MCF 10A (cell line): ENCODE measurements at regions not wholly inside any gene's neighbourhood (a gene's known extent, or its start where the extent isn't known, plus 50 kb on each side); places are given as distances from the start of the nearest gene placed in this dataset.

Source experiments
- BruUV-seq: library from RNA; stranded (reverse); fragments of 400-500 nt; replicated peaks from 2 replicates; lab custom pipeline; 2021; lab: Mats Ljungman, UMichigan
- CTCF ChIA-PET: fragments of 300-600 bp; sonication (Branson Sonifier 250); formaldehyde crosslinking; extraction: SDS; loops from one replicate; lab custom pipeline; 2021; ENCODE audit warnings: antibody characterized with exemption, inconsistent platforms; lab: Yijun Ruan, JAX
- POLR2A ChIA-PET: fragments of 300-600, 350-650 bp; sonication (Branson Sonifier 250); formaldehyde crosslinking; extraction: SDS; loops from one replicate; lab custom pipeline; 2020; ENCODE audit warnings: antibody characterized with exemption, inconsistent platforms; lab: Yijun Ruan, JAX
- DNase-seq: peaks from one replicate; pipeline ENCODE4 v3.0.0-alpha.2; 2018; ENCODE audit not compliant: unreplicated experiment
- H3K27ac Mint-ChIP-seq: one replicate; pipeline ENCODE4 v1.8.0; 2022; ENCODE audit warnings: mild to moderate bottlenecking, low read depth, mixed read lengths; ENCODE audit not compliant: unreplicated experiment
- H3K27me3 Mint-ChIP-seq: one replicate; pipeline ENCODE4 v1.8.0; 2022; ENCODE audit warnings: mixed read lengths; ENCODE audit not compliant: insufficient read depth, unreplicated experiment
- H3K36me3 Mint-ChIP-seq: one replicate; pipeline ENCODE4 v1.8.0; 2022; ENCODE audit warnings: mild to moderate bottlenecking, moderate library complexity, mixed read lengths; ENCODE audit not compliant: insufficient read depth, unreplicated experiment
- H3K4me1 Mint-ChIP-seq: one replicate; pipeline ENCODE4 v1.8.0; 2022; ENCODE audit warnings: mixed read lengths; ENCODE audit not compliant: insufficient read depth, unreplicated experiment
- H3K4me3 Mint-ChIP-seq: one replicate; pipeline ENCODE4 v1.8.0; 2022; ENCODE audit warnings: mild to moderate bottlenecking, moderate library complexity, mixed read lengths; ENCODE audit not compliant: unreplicated experiment
- H3K9me3 Mint-ChIP-seq: one replicate; pipeline ENCODE4 v1.8.0; 2022; ENCODE audit warnings: mixed read lengths; ENCODE audit not compliant: unreplicated experiment
- intact Hi-C: fragments of 100-400 bp; cut with micrococcal nuclease; formaldehyde crosslinking; loops from 2 replicates; pipeline ENCODE4 v1.14.1; 2022
- TF ChIP-seq, protein P1 (sequence below): fragments of 200-600 bp; IDR thresholded peaks from one replicate; pipeline ENCODE4 v1.8.0; 2022; ENCODE audit warnings: antibody characterized with exemption, mild to moderate bottlenecking; ENCODE audit not compliant: unreplicated experiment

DNA sequence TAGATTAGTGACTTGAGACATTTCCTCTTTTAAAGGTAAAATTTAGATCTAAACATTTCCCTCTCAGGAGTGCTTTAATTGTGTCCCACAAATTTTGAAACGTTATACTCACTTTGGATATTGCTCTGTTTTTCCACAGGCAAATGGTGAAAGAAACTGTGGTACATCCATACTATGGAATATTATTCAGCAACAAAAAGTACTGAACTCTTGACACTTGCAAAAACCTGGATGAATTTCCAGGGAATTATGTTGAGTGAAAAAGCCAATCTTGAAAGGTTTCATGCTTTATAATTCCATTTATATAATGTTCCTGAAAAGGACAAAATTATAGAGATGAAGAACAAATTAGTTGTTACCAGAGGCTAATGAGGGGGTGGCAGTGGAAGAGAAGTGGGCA is 153.3 kb upstream of the SVIL start:
- DNase-seq = no peak
- Mint-ChIP-seq H3K4me3 (no peak overlapping the region), H3K9me3 (no peaks in the 10 kb centered on the region), H3K36me3 (peaks cover 6% of the 10 kb centered on the region), H3K27me3 (no peaks in the 10 kb centered on the region), H3K27ac (no peak overlapping the region), H3K4me1 (no peaks in the 10 kb centered on the region)
- intact Hi-C loops = no loop called here
- CTCF ChIA-PET = interaction anchor here (0.6 kb wide), 1 partner anchor 11 kb away, joined by 4 read pairs; no protein-coding TSS in a partner anchor
- POLR2A ChIA-PET = no interaction called here
- BruUV-seq = no TSS peak
- TF ChIP-seq, protein P1, sequence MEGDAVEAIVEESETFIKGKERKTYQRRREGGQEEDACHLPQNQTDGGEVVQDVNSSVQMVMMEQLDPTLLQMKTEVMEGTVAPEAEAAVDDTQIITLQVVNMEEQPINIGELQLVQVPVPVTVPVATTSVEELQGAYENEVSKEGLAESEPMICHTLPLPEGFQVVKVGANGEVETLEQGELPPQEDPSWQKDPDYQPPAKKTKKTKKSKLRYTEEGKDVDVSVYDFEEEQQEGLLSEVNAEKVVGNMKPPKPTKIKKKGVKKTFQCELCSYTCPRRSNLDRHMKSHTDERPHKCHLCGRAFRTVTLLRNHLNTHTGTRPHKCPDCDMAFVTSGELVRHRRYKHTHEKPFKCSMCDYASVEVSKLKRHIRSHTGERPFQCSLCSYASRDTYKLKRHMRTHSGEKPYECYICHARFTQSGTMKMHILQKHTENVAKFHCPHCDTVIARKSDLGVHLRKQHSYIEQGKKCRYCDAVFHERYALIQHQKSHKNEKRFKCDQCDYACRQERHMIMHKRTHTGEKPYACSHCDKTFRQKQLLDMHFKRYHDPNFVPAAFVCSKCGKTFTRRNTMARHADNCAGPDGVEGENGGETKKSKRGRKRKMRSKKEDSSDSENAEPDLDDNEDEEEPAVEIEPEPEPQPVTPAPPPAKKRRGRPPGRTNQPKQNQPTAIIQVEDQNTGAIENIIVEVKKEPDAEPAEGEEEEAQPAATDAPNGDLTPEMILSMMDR = no peak

DNA sequence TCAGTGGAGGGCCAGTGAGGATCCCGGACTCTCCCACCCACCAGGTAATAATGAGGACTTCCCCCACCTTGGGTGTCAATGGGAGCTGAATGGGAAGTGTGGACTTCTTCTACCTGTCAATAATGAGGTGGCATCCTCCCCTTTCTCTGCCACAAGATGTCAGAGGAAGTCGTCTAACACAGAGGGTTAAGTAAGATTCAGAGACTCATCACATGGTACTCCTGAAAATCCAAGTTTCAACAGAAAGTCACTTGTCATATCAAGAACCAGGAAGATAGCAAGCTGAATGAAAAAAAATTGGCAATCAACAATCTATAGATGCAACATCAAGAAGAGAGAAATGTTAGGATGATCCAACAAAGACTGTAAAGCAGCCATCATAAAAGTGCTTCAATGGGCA is 150.9 kb upstream of the SVIL start:
- ChIA-PET CTCF (interaction anchor here (0.7 kb wide), 1 partner anchor 78 kb away, joined by 3 read pairs; no protein-coding TSS in a partner anchor), POLR2A (interaction anchor here (1.3 kb wide), 1 partner anchor 26 kb away, joined by 3 read pairs; no protein-coding TSS in a partner anchor)
- no TSS peak for BruUV-seq
- Mint-ChIP-seq H3K9me3 (no peaks in the 10 kb centered on the region), H3K36me3 (peaks cover 6% of the 10 kb centered on the region), H3K27me3 (no peaks in the 10 kb centered on the region), H3K27ac (no peak overlapping the region), H3K4me1 (peaks cover 3% of the 10 kb centered on the region), H3K4me3 (no peak overlapping the region)
- intact Hi-C loops = no loop called here
- TF ChIP-seq, protein P1 = no peak
- no peak for DNase-seq

- BruUV-seq = no TSS peak
- H3K4me1 Mint-ChIP-seq = peaks cover 7% of the 10 kb centered on the region
- peak overlapping the region; percentile 35 for H3K4me3 Mint-ChIP-seq
- ChIA-PET POLR2A (interaction anchor here (0.7 to 1.5 kb wide), 7 partner anchors 19 to 163 kb away, joined by 3 to 8 read pairs (median 4); no protein-coding TSS in a partner anchor), CTCF (interaction anchor here (0.6 kb wide), 1 partner anchor 167 kb away, joined by 3 read pairs; no protein-coding TSS in a partner anchor)
- peak; percentile 99 for DNase-seq
- H3K36me3 Mint-ChIP-seq = peaks cover 6% of the 10 kb centered on the region
- no peaks in the 10 kb centered on the region for H3K27me3 Mint-ChIP-seq
- TF ChIP-seq, protein P1 = no peak
- no peaks in the 10 kb centered on the region for H3K9me3 Mint-ChIP-seq
- intact Hi-C loops = loop anchor here (1.0 kb wide), 1 partner anchor 20 kb away; no protein-coding TSS in a partner anchor
- H3K27ac Mint-ChIP-seq = peak overlapping the region; percentile 85
Measured at GRCh38 chr10:29784175-29784773, 149.5 kb upstream of the SVIL start.

DNA sequence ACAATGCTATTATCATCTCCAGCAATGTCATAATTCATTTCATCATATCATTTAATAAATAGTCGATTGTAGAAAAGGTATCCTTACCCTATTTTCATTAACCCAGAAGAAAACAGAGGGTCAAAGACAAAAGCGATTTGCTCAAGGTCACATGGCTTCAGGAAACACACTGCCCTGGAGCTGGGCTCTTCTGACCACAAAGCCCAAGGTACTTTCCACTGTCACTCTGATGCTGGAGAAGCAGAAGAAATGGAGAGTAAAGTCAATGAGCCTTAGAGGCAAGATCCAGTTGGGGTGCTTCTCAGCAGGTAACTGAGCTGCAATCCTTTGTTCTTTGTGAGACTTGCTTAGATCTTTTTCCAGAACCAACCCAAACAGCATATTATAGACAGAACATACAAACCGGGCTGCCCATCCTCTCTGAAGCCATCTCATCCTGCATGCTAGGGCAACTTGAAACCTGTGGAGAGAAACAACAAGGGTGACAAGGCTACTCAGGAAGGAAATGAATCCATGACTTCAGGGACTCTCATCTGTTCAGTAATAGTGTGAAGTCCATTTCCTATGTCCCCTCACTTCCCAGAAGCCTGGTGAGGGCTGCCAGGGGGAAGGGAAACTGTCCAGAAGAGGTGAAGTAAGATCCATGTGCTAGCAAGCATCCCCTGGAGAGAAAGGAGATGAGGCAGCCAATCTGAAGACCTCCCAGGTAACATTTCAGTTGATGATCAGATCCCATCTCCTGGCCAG is 148.6 kb upstream of the SVIL start:
- H3K4me1 Mint-ChIP-seq = peaks cover 7% of the 10 kb centered on the region
- H3K36me3 Mint-ChIP-seq = peaks cover 6% of the 10 kb centered on the region
- POLR2A ChIA-PET = interaction anchor here (0.6 to 1.2 kb wide), 4 partner anchors 25 to 441 kb away, joined by 3 to 4 read pairs (median 3); no protein-coding TSS in a partner anchor
- CTCF ChIA-PET = no interaction called here
- peak overlapping the region; percentile 52 for H3K27ac Mint-ChIP-seq
- TF ChIP-seq, protein P1 = no peak
- intact Hi-C loops = no loop called here
- H3K27me3 Mint-ChIP-seq = no peaks in the 10 kb centered on the region
- H3K4me3 Mint-ChIP-seq = no peak overlapping the region
- H3K9me3 Mint-ChIP-seq = no peaks in the 10 kb centered on the region
- no peak for DNase-seq
- BruUV-seq = no TSS peak
